ENCODE measurements at regions not wholly inside any gene's neighbourhood (a gene's known extent, or its start where the extent isn't known, plus 50 kb on each side); places are given as distances from the start of the nearest gene placed in this dataset.

- TF ChIP-seq CTCF (IDR thresholded peaks at IDR 0.05) (no peak), POLR2A (IDR thresholded peaks at IDR 0.05) (no peak)
Observed at GRCh38 chr1:102580806-102581205, 527.5 kb downstream of the COL11A1 start.

Measured in Peyer's patch (tissue), 4 donors.